NCI-H524 (cell line): ENCODE measurements at regions not wholly inside any gene's neighbourhood (a gene's known extent, or its start where the extent isn't known, plus 50 kb on each side); places are given as distances from the start of the nearest gene placed in this dataset.
"Not testable (repeated sequence)": the region's sequence is repeated elsewhere in the genome, so short reads cannot be mapped to it uniquely, and the experiment has no call there.

Experiments
- DNase-seq, 2 experiments: peaks; one replicate each; lab custom pipeline; 2025; lab: John Stamatoyannopoulos, UW

DNA sequence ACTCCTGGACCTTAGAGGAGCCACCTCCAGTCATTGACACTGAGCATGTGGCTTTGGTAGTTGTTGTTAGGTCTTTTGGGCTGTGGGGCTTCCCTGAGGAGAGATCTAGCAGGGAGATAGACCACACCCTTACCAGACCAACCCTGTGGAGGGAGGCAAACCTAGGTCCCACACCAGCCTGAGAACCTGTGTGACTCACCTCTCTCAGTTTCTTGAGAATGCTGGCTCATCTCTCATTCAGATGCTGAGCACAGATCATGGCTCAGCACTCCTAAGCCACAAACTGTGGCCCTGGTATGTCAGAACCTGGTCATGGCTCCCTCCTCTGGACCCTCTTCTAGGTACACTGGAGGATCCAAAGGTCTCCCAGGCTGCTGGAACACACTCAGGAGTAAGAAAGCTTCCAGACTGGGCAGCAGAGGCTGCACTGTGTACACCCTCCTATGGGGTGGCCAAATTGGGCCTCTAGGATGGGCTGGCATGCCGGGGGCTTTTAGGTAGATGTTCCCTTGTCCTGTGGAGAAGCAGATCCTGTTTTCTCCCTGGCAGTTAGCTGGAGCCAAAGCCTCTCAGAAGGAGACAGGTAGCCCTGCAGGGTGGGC lies 1294.5 kb downstream of the KHDRBS2 start:
- no peak for DNase-seq

DNA sequence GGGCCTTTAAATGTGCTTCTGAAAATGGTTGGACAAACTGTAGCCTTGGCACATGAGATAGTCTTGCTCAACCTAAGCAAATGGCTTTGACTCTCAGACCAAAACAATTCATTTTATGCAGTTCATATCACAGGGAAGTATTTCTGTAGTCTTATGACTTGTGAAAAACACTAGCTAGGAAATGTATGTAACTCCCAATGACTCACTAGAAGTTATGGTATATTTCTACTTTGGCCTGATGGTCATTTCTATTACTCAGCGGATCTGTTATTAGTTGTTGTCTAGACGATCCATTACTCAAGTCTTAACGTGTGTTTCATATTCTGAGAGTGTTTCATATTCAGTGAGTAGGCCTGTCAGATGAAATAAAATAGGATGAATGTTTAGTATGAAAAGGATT lies 1333.5 kb downstream of the KHDRBS2 start:
- DNase-seq = no peak

DNA sequence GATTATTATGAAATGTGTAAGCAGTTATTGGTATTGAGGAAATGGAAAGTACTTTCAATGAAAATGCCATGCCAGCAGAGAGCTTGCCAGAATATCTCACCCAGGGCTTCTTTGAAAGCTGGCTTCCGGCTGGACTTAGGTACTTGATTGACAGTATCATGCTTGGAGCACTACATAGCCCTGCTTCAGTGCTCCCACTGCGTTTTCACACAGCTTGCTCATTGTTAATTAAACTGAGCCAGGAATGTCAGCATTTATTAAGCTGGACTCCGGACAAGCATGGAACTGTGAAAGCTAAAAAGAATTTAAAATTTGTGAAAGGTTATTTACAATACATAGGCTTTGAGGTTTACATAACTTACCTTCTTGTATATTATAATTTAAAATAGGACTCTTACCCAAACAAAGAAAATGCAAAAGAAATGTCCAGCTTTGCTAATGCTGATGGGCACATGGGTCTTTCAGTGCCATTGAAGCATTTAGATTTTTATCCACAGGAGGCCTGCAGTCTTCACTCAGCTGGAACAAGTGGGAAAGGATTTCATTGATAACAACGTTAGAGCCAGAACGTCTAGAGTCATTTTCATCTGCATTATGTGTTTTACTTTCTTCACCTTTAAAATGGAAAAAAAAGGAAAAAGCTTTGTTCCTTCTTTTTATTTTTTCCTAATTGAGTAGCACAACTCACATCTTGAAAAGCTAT lies 1335.7 kb downstream of the KHDRBS2 start:
- DNase-seq = not testable (repeated sequence)

DNA sequence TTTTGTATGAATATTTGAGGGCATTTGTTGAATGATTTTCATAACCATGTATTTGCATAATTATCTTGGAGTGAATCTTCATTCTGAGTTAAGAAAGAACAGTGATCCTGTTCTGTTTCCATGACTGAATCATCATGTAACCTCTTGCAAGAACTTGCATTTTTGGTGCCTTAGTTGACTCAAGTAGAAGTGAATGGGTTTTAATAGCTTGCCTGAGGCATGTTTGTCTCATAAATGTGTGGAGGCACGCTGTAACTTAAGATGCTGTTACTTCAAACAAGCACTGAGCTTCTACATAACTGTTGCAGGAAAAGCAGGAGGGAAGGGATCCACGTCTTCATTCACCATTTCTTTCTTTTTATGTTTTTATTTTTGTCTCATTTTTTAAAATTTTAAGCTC lies 1338.6 kb downstream of the KHDRBS2 start:
- not testable (repeated sequence) for DNase-seq

DNA sequence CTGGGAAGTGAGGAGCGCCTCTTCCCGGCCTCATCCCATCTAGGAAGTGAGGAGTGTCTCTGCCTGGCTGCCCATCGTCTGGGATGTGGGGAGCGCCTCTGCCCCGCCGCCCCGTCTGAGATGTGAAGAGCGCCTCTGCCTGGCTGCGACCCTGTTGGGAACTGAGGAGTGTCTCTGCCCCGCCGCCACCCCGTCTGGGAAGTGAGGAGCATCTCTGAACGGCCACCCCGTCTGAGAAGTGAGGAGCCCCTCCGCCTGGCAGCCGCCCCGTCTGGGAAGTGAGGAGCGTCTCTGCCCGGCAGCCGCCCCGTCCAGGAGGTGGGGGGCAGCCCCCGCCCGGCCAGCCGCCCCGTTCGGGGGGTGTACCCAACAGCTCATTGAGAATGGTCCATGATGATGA lies 1341.2 kb downstream of the KHDRBS2 start:
- DNase-seq = not testable (repeated sequence)

DNA sequence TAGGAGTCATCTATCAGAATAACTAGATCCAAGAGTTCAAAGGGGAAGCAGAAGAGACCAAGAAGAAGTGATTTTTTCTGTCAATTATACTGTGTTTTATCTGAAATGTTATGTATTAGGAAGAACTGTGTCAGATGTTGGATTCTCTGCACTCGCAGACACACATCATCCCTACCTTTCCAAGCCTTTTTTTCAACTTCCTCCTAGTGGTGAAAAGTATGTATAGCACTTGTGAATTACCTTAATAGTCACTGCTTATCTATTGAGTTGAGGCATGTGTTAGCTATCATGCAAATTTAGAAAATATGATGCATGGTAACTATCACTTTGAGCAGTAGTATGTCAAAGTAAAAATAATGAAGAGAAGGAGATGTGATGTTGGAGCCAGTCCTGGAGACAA lies 1350.1 kb downstream of the KHDRBS2 start:
- DNase-seq = not testable (repeated sequence)

DNA sequence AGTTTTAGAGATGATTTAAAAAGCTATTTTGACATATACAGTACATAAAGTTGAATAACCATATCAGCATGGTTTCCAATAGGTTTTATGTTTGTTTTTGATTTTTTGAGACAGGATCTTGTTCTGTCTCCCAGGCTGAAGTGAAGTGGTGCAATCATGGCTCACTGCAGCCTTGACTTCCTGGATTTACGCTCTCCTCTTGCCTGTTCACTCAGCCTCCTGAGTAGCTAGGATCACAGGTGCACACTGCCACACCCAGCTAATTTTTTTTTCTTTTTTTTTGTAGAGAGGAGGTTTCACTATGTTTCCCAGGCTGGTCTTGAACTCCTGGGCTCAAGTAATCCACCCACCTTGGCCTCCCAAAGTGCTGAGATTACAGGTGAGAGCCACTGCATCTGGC lies 1366.4 kb downstream of the KHDRBS2 start:
- DNase-seq = not testable (repeated sequence)

DNA sequence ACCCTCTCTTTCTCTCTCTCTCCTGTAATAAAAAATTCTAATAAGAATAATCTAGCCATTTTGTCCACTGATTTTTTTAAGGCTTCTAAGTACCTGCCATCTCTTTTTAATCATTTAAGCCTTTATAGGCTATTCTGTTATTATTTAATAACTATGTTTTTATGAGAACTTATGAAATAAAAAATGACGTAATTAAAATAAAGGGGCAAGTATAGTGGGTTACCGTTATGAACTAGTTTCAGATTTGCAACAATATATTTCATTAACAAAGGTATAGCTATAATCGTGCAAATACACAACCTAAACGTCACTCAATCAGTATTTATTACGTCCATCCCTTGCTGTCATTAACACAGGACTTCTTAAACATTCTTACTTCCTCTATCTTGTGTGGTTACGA lies 1382.2 kb downstream of the KHDRBS2 start:
- not testable (repeated sequence) for DNase-seq

DNA sequence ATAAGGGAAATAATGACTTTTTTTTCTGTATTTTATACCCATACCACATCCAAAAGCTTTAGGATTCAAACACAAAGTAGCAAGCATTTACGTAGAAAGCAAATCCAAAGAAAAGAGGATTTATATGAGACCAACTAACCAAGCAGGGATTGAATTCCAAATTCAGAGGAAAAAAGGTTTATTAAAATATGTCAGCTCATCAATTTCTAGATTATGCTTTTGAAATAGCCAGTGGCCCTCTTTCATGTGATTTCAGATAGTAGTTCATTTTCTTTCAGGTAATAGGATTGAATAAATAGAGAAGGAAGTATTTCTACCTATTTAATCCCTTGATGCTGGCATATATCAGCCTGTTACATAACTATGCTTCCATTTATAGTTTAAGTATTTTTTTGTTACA lies 1392.7 kb downstream of the KHDRBS2 start:
- DNase-seq = not testable (repeated sequence)

DNA sequence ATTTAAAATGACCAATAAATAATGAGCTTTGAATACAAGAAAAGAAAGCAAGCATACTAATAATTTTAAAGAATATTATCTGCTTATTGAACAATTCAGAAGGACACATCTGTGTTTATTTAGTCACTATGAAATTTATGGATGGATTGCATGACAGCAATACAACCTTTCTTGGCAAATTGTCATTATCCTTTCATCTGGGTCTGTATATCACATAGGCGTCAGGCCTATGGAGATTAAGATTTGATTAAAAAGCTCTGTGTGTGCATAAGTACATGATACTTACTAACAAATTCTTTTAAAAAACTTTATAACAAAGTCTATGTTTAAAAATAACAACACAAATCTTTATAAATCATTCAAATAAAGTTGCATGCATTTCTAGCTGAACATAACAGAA lies 1394.4 kb downstream of the KHDRBS2 start:
- no peak for DNase-seq

DNA sequence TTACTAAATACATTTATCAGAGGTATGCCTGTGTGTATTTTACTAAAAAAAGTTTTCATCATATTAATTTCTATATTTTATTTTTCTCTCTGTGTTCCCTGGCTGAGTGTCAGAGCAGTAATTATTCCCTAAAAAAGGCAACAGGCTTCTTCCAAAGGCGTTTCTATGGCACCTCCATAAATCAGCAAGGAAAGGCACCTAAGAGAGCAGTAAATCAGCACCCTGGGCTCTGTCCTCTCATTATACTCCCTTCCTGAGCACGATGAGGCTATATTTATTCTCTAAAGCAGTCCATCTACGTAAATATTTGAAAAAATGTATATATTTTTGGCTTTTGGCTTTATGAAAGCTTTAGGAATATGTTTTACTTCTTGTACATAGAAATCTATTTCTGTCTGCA lies 1408.6 kb downstream of the KHDRBS2 start:
- DNase-seq = not testable (repeated sequence)

DNA sequence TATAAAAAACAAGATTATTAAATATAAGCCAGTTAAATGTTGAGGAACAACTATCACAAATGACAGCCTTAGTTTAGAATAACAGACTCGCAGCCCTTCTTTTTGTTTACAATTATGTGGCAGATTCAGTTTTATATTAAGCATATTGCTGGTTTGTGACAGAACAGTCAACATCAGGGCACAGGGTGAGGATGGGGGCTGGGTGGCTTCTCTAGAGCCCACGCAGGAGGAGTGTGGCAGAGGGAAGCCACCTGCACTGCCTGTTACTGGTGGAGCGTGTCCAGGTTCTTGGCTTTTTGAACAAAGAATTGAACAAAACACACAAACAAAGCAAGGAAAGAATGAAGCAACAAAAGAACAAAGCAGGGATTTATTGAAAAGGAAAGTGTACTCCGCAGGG lies 1415.2 kb downstream of the KHDRBS2 start:
- not testable (repeated sequence) for DNase-seq

DNA sequence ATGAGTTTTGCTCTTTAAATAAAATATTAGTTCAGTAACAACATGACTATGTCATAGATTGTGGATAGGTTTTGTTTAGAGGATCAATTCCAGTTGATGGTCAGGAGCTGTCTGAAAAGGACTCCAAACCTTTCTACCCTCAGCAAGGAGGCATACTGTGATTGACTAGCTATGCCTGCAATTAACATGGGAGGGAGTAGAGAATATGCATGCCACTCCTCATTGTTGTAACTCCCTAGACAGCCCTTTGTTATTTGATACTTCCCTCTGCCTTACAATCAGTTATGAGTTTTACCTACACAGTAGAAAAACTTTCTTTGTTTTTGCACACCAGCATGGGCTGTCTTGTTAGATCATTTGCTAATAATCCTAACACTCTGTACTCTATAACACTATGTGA lies 1418.5 kb downstream of the KHDRBS2 start:
- no peak for DNase-seq

DNA sequence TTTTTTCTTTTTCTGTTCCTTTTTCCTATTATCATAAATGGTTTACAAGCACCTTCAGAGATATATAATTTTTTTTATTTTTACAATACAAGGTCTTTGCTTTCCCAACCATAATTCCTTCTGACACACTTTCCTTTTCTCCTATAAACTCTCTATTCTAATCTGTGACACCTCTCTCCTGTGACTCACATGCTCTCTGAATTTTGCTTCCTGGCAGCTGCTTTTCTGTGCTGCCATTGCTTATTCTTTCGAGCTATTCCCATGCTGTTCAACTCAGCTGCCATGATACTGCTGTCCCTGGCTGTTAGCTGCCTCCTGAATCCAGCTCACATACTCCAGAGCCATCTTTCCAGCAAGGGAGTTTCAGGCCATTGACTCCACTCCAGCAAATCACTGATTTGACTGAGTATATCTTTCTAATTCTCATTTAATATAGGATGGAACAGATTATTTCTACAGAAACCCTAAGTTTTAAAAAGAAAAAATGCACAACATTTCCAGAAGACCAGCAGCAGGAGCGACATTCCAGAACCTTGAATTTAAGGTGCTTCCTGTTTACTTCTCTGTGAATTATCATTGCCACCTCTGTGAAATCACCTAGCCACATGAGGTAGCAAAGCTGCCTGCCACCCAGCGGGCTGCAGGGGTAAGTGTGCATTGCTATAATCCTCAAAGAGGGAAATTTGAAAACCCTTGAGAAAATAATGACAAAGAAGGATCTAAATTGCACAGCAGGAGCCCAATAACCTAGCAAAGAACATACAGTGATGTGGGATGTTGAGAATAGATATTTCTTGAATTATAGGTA lies 1442.6 kb downstream of the KHDRBS2 start:
- DNase-seq = peak; percentile 11 to 27

DNA sequence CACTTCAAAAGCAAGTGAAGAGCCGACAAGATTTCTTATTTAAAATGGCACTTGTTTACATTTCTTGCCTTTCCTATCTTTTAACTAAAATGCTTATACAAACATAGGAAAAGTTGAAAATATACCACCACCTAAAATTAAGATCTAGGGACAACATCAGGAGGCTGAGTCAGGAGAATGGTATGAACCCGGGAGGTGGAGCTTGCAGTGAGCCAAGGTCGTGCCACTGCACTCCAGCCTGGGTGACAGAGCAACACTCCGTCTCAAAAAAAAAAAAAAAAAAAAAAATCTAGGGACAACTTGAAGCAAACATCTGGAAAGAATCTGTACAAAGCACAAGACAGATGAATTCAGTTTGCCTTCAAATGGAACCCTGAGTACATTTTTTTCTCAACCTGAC lies 1455.3 kb downstream of the KHDRBS2 start:
- not testable (repeated sequence) for DNase-seq

DNA sequence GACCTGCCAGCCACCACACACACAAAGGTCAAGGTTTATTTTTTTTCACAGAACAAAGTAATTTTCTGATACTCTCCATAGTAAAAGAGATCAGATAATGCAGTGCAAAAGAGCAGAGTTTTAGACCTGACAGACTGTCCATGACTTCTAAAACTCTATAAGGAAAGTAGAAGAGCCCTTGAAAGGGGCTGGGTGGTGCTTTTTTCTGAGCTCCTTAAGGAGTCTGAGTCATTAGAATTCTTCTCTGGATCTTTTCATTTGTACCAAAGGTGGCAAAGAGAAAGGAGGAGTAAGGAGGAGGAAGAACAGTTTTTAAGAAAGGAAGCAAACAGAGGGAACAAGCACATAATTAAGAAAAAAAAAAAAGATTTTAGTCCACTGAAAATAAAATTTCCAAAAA lies 1463.4 kb downstream of the KHDRBS2 start:
- not testable (repeated sequence) for DNase-seq

DNA sequence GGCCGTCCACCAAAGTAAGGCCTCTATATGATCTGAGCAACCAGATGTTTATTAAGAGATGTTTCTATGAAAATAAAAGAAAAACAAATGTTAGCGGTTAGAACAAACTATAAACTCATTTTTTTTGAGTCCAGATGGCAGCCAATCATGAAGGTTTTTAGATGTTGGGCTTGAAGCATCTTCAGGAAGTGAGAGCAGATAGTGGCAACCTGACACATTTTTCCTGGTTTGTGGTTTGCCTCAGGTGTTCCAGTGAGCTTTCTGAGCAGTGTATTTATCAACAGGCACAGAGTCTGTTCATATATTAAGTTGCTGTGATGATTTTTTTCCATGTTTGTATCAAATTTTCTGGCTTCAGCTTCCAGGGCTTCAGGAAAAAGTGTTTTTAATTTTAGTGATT lies 1468.0 kb downstream of the KHDRBS2 start:
- not testable (repeated sequence) for DNase-seq

DNA sequence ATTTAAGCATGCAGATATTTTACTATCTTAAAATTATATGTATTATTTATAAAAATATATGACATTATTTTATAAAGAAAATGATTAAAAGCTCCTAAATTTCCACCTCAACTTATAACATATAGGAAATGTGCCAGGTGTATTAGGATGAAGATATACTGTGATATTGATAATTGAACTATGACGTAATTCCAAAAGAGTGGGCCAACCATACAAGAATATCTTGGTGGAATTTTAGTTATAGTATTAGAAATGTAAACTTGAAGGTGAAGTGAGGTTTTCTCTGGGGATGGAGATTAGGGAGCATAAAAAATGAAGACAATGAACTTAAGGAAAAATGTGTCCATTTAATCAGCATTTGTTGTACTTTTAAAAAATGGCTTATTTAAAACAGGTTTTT lies 1471.2 kb downstream of the KHDRBS2 start:
- DNase-seq = not testable (repeated sequence)

DNA sequence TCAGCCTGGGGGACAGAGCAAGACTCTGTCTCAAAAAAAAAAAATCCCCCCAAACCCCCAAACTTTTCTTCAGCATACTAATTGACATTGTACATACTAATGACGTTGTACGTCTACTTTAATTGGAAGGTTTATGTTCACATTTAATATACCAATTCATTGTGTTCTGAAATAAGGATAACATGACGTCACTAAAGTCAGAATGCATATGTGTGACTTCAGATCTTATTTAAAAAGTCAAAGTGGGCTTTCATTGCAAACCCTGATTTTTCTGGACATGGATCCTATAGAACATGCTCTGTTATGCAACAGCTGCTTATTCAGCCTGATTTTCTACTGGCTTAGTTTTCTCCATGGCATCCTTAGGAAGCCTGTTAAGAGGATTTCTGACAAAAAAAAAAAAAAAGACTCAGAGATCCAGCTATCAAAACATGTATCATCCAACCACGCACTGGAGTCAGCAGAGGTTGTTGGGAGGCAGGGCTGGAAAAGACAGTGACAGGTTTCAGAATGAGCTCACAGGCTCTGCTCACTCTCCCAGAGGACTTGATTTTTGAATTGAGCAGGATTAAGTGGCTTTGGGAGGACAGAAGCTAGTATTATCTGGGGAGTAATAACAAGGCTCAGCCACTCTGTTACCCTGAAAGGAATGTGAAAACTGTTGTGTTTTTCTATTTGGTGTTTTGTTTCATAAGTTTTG lies 1472.0 kb downstream of the KHDRBS2 start:
- peak; percentile 29 to 74 for DNase-seq

DNA sequence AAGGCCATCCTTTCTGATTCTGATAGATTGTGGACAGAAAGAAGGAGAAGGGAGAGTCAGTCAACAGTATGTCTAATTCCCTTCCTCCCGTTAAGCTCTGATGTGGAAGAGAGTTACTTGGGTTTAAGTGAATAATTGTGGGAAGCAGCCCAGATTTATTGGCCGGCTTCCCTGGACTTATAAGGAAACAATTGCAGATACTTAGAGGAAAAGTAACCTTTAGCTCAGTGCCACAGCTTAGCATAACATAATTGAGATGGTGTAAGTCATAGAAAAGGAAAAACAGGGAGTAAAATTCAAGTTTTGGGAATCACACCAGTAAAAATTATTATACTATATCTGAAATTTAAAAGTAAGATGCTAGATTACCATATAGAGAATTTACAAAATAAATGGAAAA lies 1475.8 kb downstream of the KHDRBS2 start:
- DNase-seq = not testable (repeated sequence)

DNA sequence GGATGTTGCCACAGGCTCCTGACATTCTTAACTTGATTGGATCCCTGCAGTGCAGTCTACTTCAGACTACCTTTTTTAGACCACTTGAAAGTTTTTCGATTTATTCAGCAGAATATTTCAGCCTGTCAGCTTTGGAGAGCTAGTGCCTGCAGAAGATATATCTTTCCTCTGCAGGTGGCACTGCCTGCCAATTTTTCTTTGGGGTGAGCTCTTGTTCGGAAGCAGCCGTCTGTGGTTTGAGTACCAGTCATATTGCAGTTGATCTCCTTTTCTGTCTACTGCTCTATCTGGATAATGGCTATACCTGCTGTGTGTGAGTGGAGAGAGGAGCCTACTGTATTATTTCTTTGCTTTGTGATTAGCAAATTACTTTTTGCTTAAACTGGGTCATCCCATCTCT lies 1486.9 kb downstream of the KHDRBS2 start:
- peak; percentile 15 to 62 for DNase-seq

DNA sequence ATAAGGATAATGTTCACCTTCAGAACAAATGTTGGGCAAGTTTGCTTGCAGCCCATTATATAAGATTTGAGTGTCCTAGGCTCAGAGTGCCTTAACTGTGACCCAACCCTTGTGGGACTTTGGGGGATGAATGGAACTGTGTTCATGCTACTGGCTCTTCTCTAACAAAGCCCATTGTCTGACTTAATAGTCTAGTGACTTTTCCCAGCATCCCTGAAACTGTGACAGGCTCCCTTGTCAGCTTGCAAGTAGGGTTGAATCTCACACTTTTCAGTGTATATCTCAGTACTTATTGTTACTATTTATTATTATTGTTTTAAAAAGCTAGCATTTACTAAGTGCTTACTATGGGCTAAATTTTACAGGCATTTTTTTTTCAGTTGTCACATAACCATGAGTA lies 1488.2 kb downstream of the KHDRBS2 start:
- DNase-seq = not testable (repeated sequence)
